Ishikawa (cell line): ENCODE measurements at regions not wholly inside any gene's neighbourhood (a gene's known extent, or its start where the extent isn't known, plus 50 kb on each side); places are given as distances from the start of the nearest gene placed in this dataset.

Source experiments
- CEBPB ChIP-seq: IDR thresholded peaks from 2 replicates; pipeline ENCODE4 v1.6.1; 2012
- CREB1 ChIP-seq: IDR thresholded peaks from 2 replicates; pipeline ENCODE4 v1.6.1; 2012; ENCODE audit warnings: low read depth
- EGR1 ChIP-seq: IDR thresholded peaks from 2 replicates; pipeline ENCODE4 v1.6.1; 2012
- EP300 ChIP-seq: IDR thresholded peaks from 2 replicates; pipeline ENCODE4 v1.6.1; 2012; ENCODE audit warnings: borderline replicate concordance
- FOXM1 ChIP-seq: IDR thresholded peaks from 2 replicates; pipeline ENCODE4 v1.6.1; 2012; ENCODE audit warnings: low read depth, borderline replicate concordance
- MAX ChIP-seq: IDR thresholded peaks from 2 replicates; pipeline ENCODE4 v1.6.1; 2012
- NFIC ChIP-seq: IDR thresholded peaks from 2 replicates; pipeline ENCODE4 v1.6.1; 2012
- RAD21 ChIP-seq: IDR thresholded peaks from 2 replicates; pipeline ENCODE4 v1.6.1; 2012; ENCODE audit warnings: low read depth
- REST ChIP-seq: IDR thresholded peaks from 2 replicates; pipeline ENCODE4 v1.6.1; 2012; ENCODE audit warnings: low read depth, mild to moderate bottlenecking
- TAF1 ChIP-seq: IDR thresholded peaks from 2 replicates; pipeline ENCODE4 v1.6.1; 2012; ENCODE audit warnings: low read depth, mild to moderate bottlenecking
- TCF12 ChIP-seq: IDR thresholded peaks from 2 replicates; pipeline ENCODE4 v1.6.1; 2012; ENCODE audit warnings: low read depth
- TEAD4 ChIP-seq: IDR thresholded peaks from 2 replicates; pipeline ENCODE4 v1.6.1; 2012
- USF1 ChIP-seq: IDR thresholded peaks from 2 replicates; pipeline ENCODE4 v1.6.1; 2012
- YY1 ChIP-seq: IDR thresholded peaks from 2 replicates; pipeline ENCODE4 v1.6.1; 2012; ENCODE audit warnings: low read depth
- ZBTB7A ChIP-seq: IDR thresholded peaks from 2 replicates; pipeline ENCODE4 v1.6.1; 2012; ENCODE audit warnings: low read depth

DNA sequence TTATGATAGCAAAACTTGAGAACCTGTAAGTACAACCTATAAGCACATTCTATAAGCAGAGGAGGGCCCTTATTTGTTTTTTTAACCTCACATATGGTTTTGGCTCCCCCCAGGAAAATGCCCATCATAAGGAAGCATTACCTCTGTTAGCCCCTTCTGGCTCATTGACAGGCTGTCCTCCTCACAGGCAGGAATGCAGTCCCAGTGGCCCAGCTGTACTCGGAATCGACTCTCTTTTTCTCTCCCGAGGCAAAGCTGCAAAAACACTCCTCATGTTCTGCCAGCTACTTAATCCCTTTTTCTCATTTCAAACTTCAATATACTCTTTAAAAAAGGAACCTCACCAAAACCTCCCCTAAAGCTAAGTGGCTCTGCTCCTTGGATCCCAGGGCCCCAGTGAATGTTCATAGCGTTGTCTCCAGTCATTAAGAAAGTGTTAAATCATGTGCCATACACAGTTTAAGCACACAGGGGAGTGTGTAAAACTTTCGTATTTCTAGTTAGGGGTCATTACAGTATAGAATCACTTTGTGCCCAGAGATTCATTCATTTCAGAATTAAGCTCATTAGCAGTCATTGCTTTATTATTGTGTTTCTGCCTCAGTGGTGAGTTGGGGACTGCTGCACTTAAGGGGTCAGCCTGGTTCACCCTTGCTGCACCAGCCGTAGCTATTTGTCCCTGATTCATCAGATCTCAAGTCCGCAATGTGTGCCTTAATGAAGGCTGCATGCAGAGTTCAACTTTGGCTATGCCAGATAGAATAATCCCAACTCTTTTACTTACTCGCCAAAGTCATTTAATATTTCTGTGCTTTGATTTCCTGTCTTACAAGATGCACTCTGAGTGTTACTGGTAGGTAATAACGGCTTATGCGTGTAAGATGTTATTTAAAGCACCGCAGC lies 57.6 kb downstream of the JRKL start:
- TF ChIP-seq MAX (no peak), NFIC (no peak), ZBTB7A (no peak), REST (no peak), EGR1 (no peak), YY1 (no peak), TEAD4 (no peak), TAF1 (no peak), EP300 (no peak), CREB1 (no peak), FOXM1 (no peak), RAD21 (no peak), CEBPB (no peak)

DNA sequence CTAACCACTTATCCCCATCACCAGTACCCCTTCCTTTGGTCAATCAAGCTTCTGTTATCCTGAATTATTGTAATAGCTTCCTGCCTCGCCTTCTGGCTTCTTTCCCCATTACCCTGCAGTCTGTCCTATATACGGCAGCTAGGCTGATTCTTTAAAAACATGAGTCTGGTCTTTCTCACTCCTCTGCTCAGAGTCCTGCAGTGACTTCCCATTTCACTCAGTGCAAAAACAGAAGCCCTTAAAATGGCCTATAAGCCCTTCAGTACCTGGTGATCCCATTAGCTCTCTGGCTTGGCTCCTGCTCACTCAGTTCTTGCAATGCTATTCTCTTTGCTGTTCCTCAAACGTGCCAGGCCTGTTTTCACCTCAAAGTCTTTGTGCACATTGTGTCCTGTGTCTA lies 58.4 kb downstream of the JRKL start:
- no peak for TF ChIP-seq FOXM1
- TF ChIP-seq TEAD4: no peak
- no peak for TF ChIP-seq YY1
- no peak for TF ChIP-seq EGR1
- no peak for TF ChIP-seq EP300

- no peak for TF ChIP-seq RAD21
- TF ChIP-seq YY1: no peak
- TF ChIP-seq ZBTB7A: no peak
- TF ChIP-seq FOXM1: no peak
- no peak for TF ChIP-seq NFIC
- TF ChIP-seq REST: no peak
- no peak for TF ChIP-seq TAF1
- TF ChIP-seq EP300: no peak
- TF ChIP-seq CEBPB: no peak
- no peak for TF ChIP-seq USF1
- no peak for TF ChIP-seq TEAD4
- TF ChIP-seq CREB1: no peak
- no peak for TF ChIP-seq TCF12
- no peak for TF ChIP-seq EGR1
- TF ChIP-seq MAX: no peak
Measured at GRCh38 chr11:96456111-96456510, 66.3 kb downstream of the JRKL start.

- TF ChIP-seq RAD21 (no peak), CEBPB (no peak), CREB1 (no peak), ZBTB7A (no peak), REST (no peak), EGR1 (no peak), TCF12 (no peak), YY1 (no peak), TEAD4 (no peak), FOXM1 (no peak), NFIC (no peak), TAF1 (no peak), MAX (no peak), EP300 (no peak), USF1 (no peak)
Measured at GRCh38 chr11:96459751-96460150, 69.9 kb downstream of the JRKL start.
